Lower leg skin (tissue), 3 donors: ENCODE measurements at regions not wholly inside any gene's neighbourhood (a gene's known extent, or its start where the extent isn't known, plus 50 kb on each side); places are given as distances from the start of the nearest gene placed in this dataset.

Experiments
- CTCF ChIP-seq, 3 donors: fragments of 450-650 bp; IDR thresholded peaks; one replicate each; pipeline ENCODE4 v1.5.1; 2016; ENCODE audit warnings: antibody characterized with exemption in 3 of 3, mild to moderate bottlenecking in 3 of 3, moderate library complexity in 2 of 3
- POLR2A ChIP-seq, 2 donors: fragments of 450-650 bp; IDR thresholded peaks; one replicate each; pipeline ENCODE4 v1.6.1; 2016 to 2017; ENCODE audit warnings: antibody characterized with exemption in 2 of 2, mild to moderate bottlenecking in 1 of 2, moderate library complexity in 1 of 2

GRCh38 chr9:13956107-13956506 is 357.8 kb downstream of the NFIB start:
- TF ChIP-seq CTCF (IDR thresholded peaks at IDR 0.05) (no peak), POLR2A (IDR thresholded peaks at IDR 0.05) (no peak)
